Endothelial cell of umbilical vein (primary cell): ENCODE measurements at regions not wholly inside any gene's neighbourhood (a gene's known extent, or its start where the extent isn't known, plus 50 kb on each side); places are given as distances from the start of the nearest gene placed in this dataset.

Experiments used
- BruUV-seq: library from RNA; stranded (reverse); fragments of 400-500 nt; replicated peaks from 2 replicates; lab custom pipeline; 2021; lab: Mats Ljungman, UMichigan
- CTCF ChIA-PET: fragments of 300-600, 350-600 bp; sonication (Branson Sonifier 250); formaldehyde crosslinking; loops from one replicate; lab custom pipeline; 2021; ENCODE audit warnings: antibody characterized with exemption, inconsistent platforms; lab: Charles Lee
- POLR2A ChIA-PET: fragments of 300-600, 350-600 bp; sonication (Branson Sonifier 250); formaldehyde crosslinking; loops from one replicate; lab custom pipeline; 2021; ENCODE audit warnings: antibody characterized with exemption, inconsistent platforms; lab: Charles Lee
- DNase-seq: peaks from one replicate; pipeline ENCODE4 v3.0.0-alpha.2; 2011; ENCODE audit warnings: low read depth, low spot score
- FAIRE-seq: peaks from 2 replicates; lab custom pipeline; 2011; peaks lifted over from hg19 to GRCh38; lab: Jason Lieb, UNC
- H2AFZ ChIP-seq: 2 replicates; pipeline ENCODE4 v1.6.0; 2012; ENCODE audit warnings: low read depth, low read length, control low read depth, inconsistent platforms
- H3K27ac ChIP-seq: 2 replicates; pipeline ENCODE4 v1.5.1; 2011; ENCODE audit warnings: low read depth, mild to moderate bottlenecking, control low read depth, low read length, moderate library complexity; ENCODE audit not compliant: insufficient read depth
- H3K27me3 ChIP-seq, 2 experiments: 2 replicates each; pipeline versions ENCODE4 v1.6.0 to v1.6.1; 2011; ENCODE audit warnings: low read length in 2 of 2, mixed read lengths in 1 of 2; ENCODE audit not compliant: control insufficient read depth in 2 of 2, insufficient read depth in 2 of 2
- H3K36me3 ChIP-seq, 2 experiments: 2 replicates in 1 of 2; 3 replicates in 1 of 2; pipeline ENCODE4 v1.5.1; 2011; ENCODE audit warnings: low read length in 2 of 2, mild to moderate bottlenecking in 1 of 2, moderate library complexity in 1 of 2; ENCODE audit not compliant: control insufficient read depth in 2 of 2, insufficient read depth in 2 of 2; ENCODE audit errors: extremely low read depth in 1 of 2
- H3K4me1 ChIP-seq: 3 replicates; pipeline ENCODE4 v1.5.1; 2011; ENCODE audit warnings: mild to moderate bottlenecking, low read length; ENCODE audit not compliant: control insufficient read depth, insufficient read depth; ENCODE audit errors: extremely low read depth
- H3K4me2 ChIP-seq: 2 replicates; pipeline ENCODE4 v1.6.1; 2011; ENCODE audit warnings: low read length, control low read depth, mixed read lengths; ENCODE audit not compliant: insufficient read depth
- H3K4me3 ChIP-seq, 3 experiments: fragments of 200-600 bp in 1 of 3; sonication (generic), shearing (Covaris generic) in 1 of 3; replicated peaks in 1 of 3; 2 replicates each; pipeline ENCODE4 v1.5.1; 2011 to 2016; ENCODE audit warnings: control low read depth in 3 of 3, low read length in 3 of 3, mild to moderate bottlenecking in 2 of 3, inconsistent platforms in 1 of 3, low read depth in 1 of 3, moderate library complexity in 1 of 3; ENCODE audit not compliant: insufficient read depth in 1 of 3
- H3K79me2 ChIP-seq: 2 replicates; pipeline ENCODE4 v1.6.0; 2012; ENCODE audit warnings: low read length, inconsistent platforms; ENCODE audit not compliant: control insufficient read depth, insufficient read depth
- H3K9ac ChIP-seq: replicated peaks from 2 replicates; pipeline ENCODE3; 2011; ENCODE audit warnings: low read length, control low read depth; ENCODE audit not compliant: insufficient read depth; ENCODE audit errors: extremely low read depth
- H3K9me1 ChIP-seq: replicated peaks from 3 replicates; pipeline ENCODE4 v1.6.0; 2011; ENCODE audit warnings: mild to moderate bottlenecking, low read length; ENCODE audit not compliant: control insufficient read depth, insufficient read depth; ENCODE audit errors: extremely low read depth
- H3K9me3 ChIP-seq: replicated peaks from 2 replicates; pipeline ENCODE4 v1.5.1; 2012; ENCODE audit warnings: low read length, inconsistent platforms; ENCODE audit not compliant: control insufficient read depth, insufficient read depth
- H4K20me1 ChIP-seq: replicated peaks from 2 replicates; pipeline ENCODE3; 2011; ENCODE audit warnings: mild to moderate bottlenecking, low read length; ENCODE audit not compliant: control insufficient read depth, insufficient read depth; ENCODE audit errors: extremely low read depth
- CTCF ChIP-seq, 2 donors: IDR thresholded peaks; 1 replicate in 1 of 2; 2 replicates in 1 of 2; pipeline ENCODE4 v1.5.1; 2011; ENCODE audit warnings: low read length in 2 of 2, mild to moderate bottlenecking in 2 of 2, moderate library complexity in 2 of 2, control low read depth in 1 of 2, inconsistent platforms in 1 of 2, low read depth in 1 of 2; ENCODE audit not compliant: insufficient read depth in 1 of 2; ENCODE audit errors: extremely low read depth in 1 of 2
- EZH2 ChIP-seq: IDR thresholded peaks from 2 replicates; pipeline ENCODE4 v1.6.1; 2012; ENCODE audit warnings: borderline replicate concordance, low read depth, mild to moderate bottlenecking, moderate library complexity, low read length, inconsistent platforms; ENCODE audit not compliant: severe bottlenecking
- FOS ChIP-seq: IDR thresholded peaks from 2 replicates; pipeline ENCODE4 v1.6.1; 2011; ENCODE audit warnings: mild to moderate bottlenecking, low read length, moderate library complexity, borderline replicate concordance; ENCODE audit not compliant: insufficient read depth
- GATA2 ChIP-seq: IDR thresholded peaks from 2 replicates; pipeline ENCODE4 v1.7.0; 2011; ENCODE audit warnings: low read depth, mild to moderate bottlenecking, moderate library complexity, mixed read lengths, low read length; ENCODE audit not compliant: insufficient read length, insufficient read depth
- JUN ChIP-seq: IDR thresholded peaks from 2 replicates; pipeline ENCODE4 v1.6.1; 2011; ENCODE audit warnings: borderline replicate concordance, low read depth; ENCODE audit not compliant: insufficient read length, insufficient read depth
- MAX ChIP-seq: IDR thresholded peaks from 2 replicates; pipeline ENCODE4 v1.6.1; 2011; ENCODE audit not compliant: insufficient read depth, insufficient read length
- MYC ChIP-seq: IDR thresholded peaks from one replicate; pipeline ENCODE4 v1.6.1; 2011; ENCODE audit warnings: mild to moderate bottlenecking, low read depth, low read length
- POLR2A ChIP-seq: IDR thresholded peaks from 2 replicates; pipeline ENCODE4 v1.6.1; 2012; ENCODE audit warnings: low read depth, mild to moderate bottlenecking, control low read depth, low read length
- POLR2AphosphoS5 ChIP-seq: IDR thresholded peaks from 2 replicates; pipeline ENCODE4 v1.6.1; 2012; ENCODE audit warnings: low read depth, mild to moderate bottlenecking, control low read depth, low read length, moderate library complexity; ENCODE audit not compliant: insufficient read depth
- dilution Hi-C: fragments of 300-500 bp; cut with MboI; formaldehyde crosslinking; loops from one replicate; pipeline ENCODE4 v1.15.0; 2019; ENCODE audit warnings: low sequenced_read_pairs; ENCODE audit not compliant: extremely low pct_ligation_motif_present
- intact Hi-C: fragments of 100-400 bp; cut with micrococcal nuclease; formaldehyde crosslinking; loops from one replicate; pipeline ENCODE4 v1.10.0; 2022

GRCh38 chr11:70505331-70505731 is 107.0 kb downstream of the CTTN start:
- Histone ChIP-seq H3K79me2 (no peaks in the 10 kb centered on the region), H3K4me2 (no peak overlapping the region), H2AFZ (no peak overlapping the region), H3K27ac (no peak overlapping the region), H3K4me1 (no peaks in the 10 kb centered on the region), H3K9ac (no peak overlapping the region), H3K4me3 (no peak overlapping the region), H3K27me3 (no peaks in the 10 kb centered on the region), H3K9me3 (no peaks in the 10 kb centered on the region), H3K9me1 (no peaks in the 10 kb centered on the region), H3K36me3 (no peaks in the 10 kb centered on the region), H4K20me1 (no peaks in the 10 kb centered on the region)
- TF ChIP-seq MAX (no peak), POLR2A (no peak), MYC (no peak), CTCF (IDR thresholded peaks at IDR 0.05; ENCODE audit: extremely low read depth in 1 of 2, insufficient read depth in 1 of 2, low read depth in 1 of 2, low read length in 2 of 2) (no peak), JUN (no peak), POLR2AphosphoS5 (no peak), FOS (no peak), GATA2 (no peak), EZH2 (no peak)
- CTCF ChIA-PET: no interaction called here
- no TSS peak for BruUV-seq
- DNase-seq (no peak), FAIRE-seq (no peak)
- intact Hi-C loops (no loop called here), dilution Hi-C loops (no loop called here)
- POLR2A ChIA-PET: no interaction called here
